H1 (cell line): ENCODE measurements at regions not wholly inside any gene's neighbourhood (a gene's known extent, or its start where the extent isn't known, plus 50 kb on each side); places are given as distances from the start of the nearest gene placed in this dataset.

Experiments
- CTCF ChIA-PET: fragments of 300-600 bp; sonication (Branson Sonifier 250); formaldehyde crosslinking; loops from one replicate; lab custom pipeline; 2021; ENCODE audit not compliant: partially characterized antibody; lab: Charles Lee
- POLR2A ChIA-PET: fragments of 300-600 bp; sonication (Branson Sonifier 250); formaldehyde crosslinking; loops from one replicate; lab custom pipeline; 2021; ENCODE audit warnings: inconsistent platforms; ENCODE audit not compliant: partially characterized antibody; lab: Charles Lee
- DNase-seq, 2 experiments: peaks; one replicate each; pipeline versions ENCODE4 v3.0.0 to v3.0.0-alpha.2; 2010 to 2022; ENCODE audit warnings: low spot score in 2 of 2, low read depth in 1 of 2, mixed read lengths in 1 of 2
- FAIRE-seq: peaks from 2 replicates; lab custom pipeline; 2011; peaks lifted over from hg19 to GRCh38; lab: Jason Lieb, UNC
- H2AFZ ChIP-seq: 2 replicates; pipeline ENCODE4 v1.8.1; 2012; ENCODE audit warnings: low read length, inconsistent platforms
- H2AK5ac ChIP-seq: 2 replicates; pipeline ENCODE4 v1.6.1; 2013; ENCODE audit warnings: low read depth, low read length
- H2BK120ac ChIP-seq: replicated peaks from 2 replicates; pipeline ENCODE3; 2013; ENCODE audit warnings: low read depth, low read length, inconsistent platforms
- H2BK12ac ChIP-seq: 2 replicates; pipeline ENCODE4 v1.6.1; 2013; ENCODE audit warnings: low read depth, low read length
- H2BK15ac ChIP-seq: 2 replicates; pipeline ENCODE4 v1.6.1; 2013; ENCODE audit warnings: low read length
- H2BK20ac ChIP-seq: 2 replicates; pipeline ENCODE4 v1.6.1; 2013; ENCODE audit warnings: low read length
- H2BK5ac ChIP-seq: 2 replicates; pipeline ENCODE4 v1.6.1; 2013; ENCODE audit warnings: low read depth, low read length
- H3K14ac ChIP-seq: 2 replicates; pipeline ENCODE4 v1.6.1; 2013; ENCODE audit warnings: inconsistent platforms; ENCODE audit not compliant: insufficient read length
- H3K18ac ChIP-seq: 2 replicates; pipeline ENCODE4 v1.6.1; 2013; ENCODE audit warnings: low read length; ENCODE audit errors: extremely low read depth
- H3K23ac ChIP-seq: 2 replicates; pipeline ENCODE4 v1.6.1; 2013; ENCODE audit warnings: inconsistent platforms; ENCODE audit not compliant: insufficient read length
- H3K23me2 ChIP-seq: 2 replicates; pipeline ENCODE4 v1.6.1; 2013; ENCODE audit warnings: low read depth, low read length
- H3K27ac ChIP-seq: 2 replicates; pipeline ENCODE4 v1.6.1; 2011; ENCODE audit warnings: low read depth, low read length, inconsistent platforms
- H3K27me3 ChIP-seq, 4 experiments: replicated peaks in 1 of 4; 1 replicate in 1 of 4; 2 replicates in 3 of 4; pipeline versions ENCODE4 v1.6.1 to v1.8.1; 2011 to 2013; ENCODE audit warnings: low read length in 3 of 4, mild to moderate bottlenecking in 3 of 4, inconsistent platforms in 2 of 4, mixed read lengths in 2 of 4, moderate library complexity in 1 of 4; ENCODE audit not compliant: control insufficient read depth in 3 of 4, insufficient read depth in 3 of 4; ENCODE audit errors: extremely low read depth in 1 of 4
- H3K36me3 ChIP-seq, 4 experiments: 2 replicates each; pipeline versions ENCODE4 v1.6.1 to v1.8.1; 2011 to 2013; ENCODE audit warnings: mild to moderate bottlenecking in 4 of 4, low read length in 3 of 4, moderate library complexity in 2 of 4, control low read depth in 1 of 4, inconsistent platforms in 1 of 4; ENCODE audit not compliant: insufficient read depth in 4 of 4, control insufficient read depth in 2 of 4
- H3K4ac ChIP-seq: replicated peaks from 2 replicates; pipeline ENCODE3; 2013; ENCODE audit warnings: low read length, low read depth, mixed read lengths, inconsistent platforms; ENCODE audit not compliant: insufficient read length
- H3K4me1 ChIP-seq, 4 experiments: replicated peaks in 1 of 4; 1 replicate in 1 of 4; 2 replicates in 3 of 4; pipeline versions ENCODE4 v1.6.1 to v1.8.1; 2011 to 2013; ENCODE audit warnings: low read length in 3 of 4, inconsistent platforms in 2 of 4, mixed read lengths in 1 of 4; ENCODE audit not compliant: insufficient read depth in 4 of 4, control insufficient read depth in 3 of 4
- H3K4me2 ChIP-seq, 2 experiments: 2 replicates each; pipeline versions ENCODE4 v1.6.1 to v1.8.1; 2011 to 2013; ENCODE audit warnings: low read depth in 2 of 2, low read length in 2 of 2, control low read depth in 1 of 2, inconsistent platforms in 1 of 2, mild to moderate bottlenecking in 1 of 2; ENCODE audit not compliant: insufficient read depth in 1 of 2
- H3K4me3 ChIP-seq, 4 experiments: fragments of 200-600, 300-600 bp in 1 of 4; sonication (generic), shearing (Covaris generic), sonication (Bioruptor Twin) in 1 of 4; 2 replicates each; pipeline versions ENCODE4 v1.5.1 to v1.8.1; 2011 to 2016; ENCODE audit warnings: low read length in 4 of 4, low read depth in 3 of 4, control low read depth in 2 of 4, inconsistent platforms in 2 of 4, mild to moderate bottlenecking in 2 of 4, mixed read lengths in 1 of 4, moderate library complexity in 1 of 4; ENCODE audit not compliant: insufficient read depth in 2 of 4; ENCODE audit errors: extremely low read depth in 1 of 4
- H3K56ac ChIP-seq: replicated peaks from 2 replicates; pipeline ENCODE3; 2013; ENCODE audit warnings: low read depth, mild to moderate bottlenecking, mixed read lengths, low read length, inconsistent platforms; ENCODE audit not compliant: insufficient read length
- H3K79me1 ChIP-seq: 2 replicates; pipeline ENCODE4 v1.6.1; 2013; ENCODE audit warnings: low read depth, low read length, control low read depth
- H3K79me2 ChIP-seq, 2 experiments: 2 replicates each; pipeline versions ENCODE4 v1.6.1 to v1.8.1; 2012 to 2013; ENCODE audit warnings: low read length in 2 of 2, mild to moderate bottlenecking in 2 of 2, inconsistent platforms in 1 of 2; ENCODE audit not compliant: insufficient read depth in 2 of 2, control insufficient read depth in 1 of 2
- H3K9ac ChIP-seq, 4 experiments: replicated peaks in 1 of 4; 1 replicate in 1 of 4; 2 replicates in 3 of 4; pipeline versions ENCODE4 v1.6.1 to v1.8.1; 2011 to 2013; ENCODE audit warnings: low read depth in 3 of 4, low read length in 3 of 4, control low read depth in 2 of 4, mild to moderate bottlenecking in 2 of 4, moderate library complexity in 2 of 4, inconsistent platforms in 1 of 4; ENCODE audit errors: extremely low read depth in 1 of 4
- H3K9me3 ChIP-seq, 2 experiments: 2 replicates each; pipeline versions ENCODE4 v1.6.1 to v1.8.1; 2012 to 2013; ENCODE audit warnings: mild to moderate bottlenecking in 2 of 2, moderate library complexity in 2 of 2, control low read depth in 1 of 2, inconsistent platforms in 1 of 2, low read depth in 1 of 2, low read length in 1 of 2, mixed read lengths in 1 of 2; ENCODE audit not compliant: insufficient read depth in 2 of 2
- H4K20me1 ChIP-seq, 2 experiments: replicated peaks in 1 of 2; 2 replicates each; pipeline versions ENCODE3 to v1.8.1; 2011 to 2013; ENCODE audit warnings: inconsistent platforms in 2 of 2, low read length in 2 of 2, mild to moderate bottlenecking in 1 of 2; ENCODE audit not compliant: insufficient read depth in 2 of 2, control insufficient read depth in 1 of 2
- H4K5ac ChIP-seq: 2 replicates; pipeline ENCODE4 v1.6.1; 2013; ENCODE audit warnings: low read length, low read depth, mixed read lengths, inconsistent platforms; ENCODE audit not compliant: insufficient read length
- H4K8ac ChIP-seq: 2 replicates; pipeline ENCODE4 v1.8.0; 2013; ENCODE audit warnings: mild to moderate bottlenecking, moderate library complexity, low read length, inconsistent platforms; ENCODE audit not compliant: insufficient read depth; ENCODE audit errors: extremely low read depth
- H4K91ac ChIP-seq: replicated peaks from 2 replicates; pipeline ENCODE3; 2013; ENCODE audit warnings: low read length, mixed read lengths, inconsistent platforms; ENCODE audit not compliant: insufficient read length
- ASH2L ChIP-seq: fragments of 200-600, 300-600 bp; sonication (generic); IDR thresholded peaks from one replicate; pipeline ENCODE4 v1.7.1; 2017; ENCODE audit warnings: low read length
- ATF2 ChIP-seq: IDR thresholded peaks from 2 replicates; pipeline ENCODE4 v1.6.1; 2012; ENCODE audit warnings: low read length, inconsistent platforms
- CHD1 ChIP-seq: IDR thresholded peaks from 2 replicates; pipeline ENCODE4 v1.6.1; 2012; ENCODE audit warnings: low read depth, low read length, improper control_type of control experiment
- CTCF ChIP-seq, 3 experiments: IDR thresholded peaks; 1 replicate in 2 of 3; 2 replicates in 1 of 3; pipeline versions ENCODE4 v1.5.1 to v1.6.1; 2011; ENCODE audit warnings: low read length in 3 of 3, mild to moderate bottlenecking in 3 of 3, inconsistent platforms in 2 of 3, low read depth in 1 of 3, moderate library complexity in 1 of 3; ENCODE audit not compliant: insufficient read depth in 1 of 3; ENCODE audit errors: control extremely low read depth in 1 of 3
- EP300 ChIP-seq, 2 experiments: IDR thresholded peaks; 1 replicate in 1 of 2; 2 replicates in 1 of 2; pipeline ENCODE4 v1.6.1; 2011 to 2012; ENCODE audit warnings: low read depth in 2 of 2, low read length in 2 of 2, mild to moderate bottlenecking in 2 of 2, borderline replicate concordance in 1 of 2, inconsistent platforms in 1 of 2, moderate library complexity in 1 of 2
- NRF1 ChIP-seq: IDR thresholded peaks from 2 replicates; pipeline ENCODE4 v1.6.1; 2011; ENCODE audit warnings: mild to moderate bottlenecking, low read depth, low read length, improper control_type of control experiment
- POLR2A ChIP-seq, 2 experiments: IDR thresholded peaks; 1 replicate in 1 of 2; 2 replicates in 1 of 2; pipeline ENCODE4 v1.6.1; 2011; ENCODE audit warnings: low read depth in 2 of 2, low read length in 2 of 2, mild to moderate bottlenecking in 2 of 2; ENCODE audit errors: control extremely low read depth in 1 of 2
- SAP30 ChIP-seq: fragments of 300-600 bp; sonication (generic); IDR thresholded peaks from 2 replicates; pipeline ENCODE4 v1.7.1; 2012; ENCODE audit warnings: low read length, moderate library complexity, mild to moderate bottlenecking, inconsistent platforms; ENCODE audit not compliant: insufficient read depth, insufficient replicate concordance
- SIRT6 ChIP-seq: IDR thresholded peaks from one replicate; pipeline ENCODE4 v1.7.1; 2012; ENCODE audit warnings: low read length, inconsistent platforms
- TAF1 ChIP-seq: IDR thresholded peaks from 2 replicates; pipeline ENCODE4 v1.6.1; 2011; ENCODE audit warnings: mild to moderate bottlenecking, low read depth, low read length
- ZNF274 ChIP-seq: IDR thresholded peaks from 2 replicates; pipeline ENCODE4 v1.7.0; 2012; ENCODE audit warnings: low read length, borderline replicate concordance; ENCODE audit errors: extremely low read depth
- whole genome bisulfite sequencing, 2 experiments: shearing (Covaris generic) in 1 of 2; methylation state at CpG; one replicate each; pipeline versions ENCODE4 v1.1.6 to v1.1.7; 2013 to 2015; ENCODE audit warnings: low lambda C conversion rate in 2 of 2, mixed read lengths in 2 of 2, inconsistent platforms in 1 of 2, low coverage in 1 of 2, missing lambda C conversion rate in 1 of 2; ENCODE audit not compliant: insufficient replicate concordance in 2 of 2, insufficient coverage in 1 of 2, insufficient read length in 1 of 2; ENCODE audit errors: extremely low coverage in 1 of 2, missing lambda C conversion rate in 1 of 2; 5-methylcytosine and 5-hydroxymethylcytosine counted together

GRCh38 chr1:177859572-177859971 lies 110.3 kb downstream of the SEC16B start:
- 81% methylated on average over 2 of the region's 2 CpGs; no CpG with 5 or more reads in 1 of the 2 experiments for WGBS, 2 experiments
- Histone ChIP-seq H2BK20ac (no peak overlapping the region), H3K36me3 (no peaks in the 10 kb centered on the region), H2BK5ac (no peak overlapping the region), H3K23ac (no peak overlapping the region), H3K56ac (no peak overlapping the region), H3K4ac (no peak overlapping the region), H3K27ac (no peak overlapping the region), H2BK12ac (no peak overlapping the region), H3K4me1 (no peaks in the 10 kb centered on the region), H3K14ac (no peak overlapping the region), H4K91ac (no peak overlapping the region), H4K8ac (no peak overlapping the region), H2BK15ac (no peak overlapping the region), H3K4me2 (no peak overlapping the region), H2AK5ac (no peak overlapping the region), H3K18ac (no peak overlapping the region), H4K5ac (no peak overlapping the region), H3K79me2 (no peaks in the 10 kb centered on the region), H3K9me3 (no peaks in the 10 kb centered on the region), H2BK120ac (no peak overlapping the region), H2AFZ (no peak overlapping the region), H3K79me1 (no peaks in the 10 kb centered on the region), H3K4me3 (no peak overlapping the region), H3K23me2 (no peaks in the 10 kb centered on the region), H3K27me3 (no peaks in the 10 kb centered on the region), H4K20me1 (no peaks in the 10 kb centered on the region), H3K9ac (no peak overlapping the region)
- ChIA-PET POLR2A (interaction anchor here (0.7 kb wide), 1 partner anchor 26 kb away, joined by 4 read pairs; no protein-coding TSS in a partner anchor), CTCF (interaction anchor here (1.4 kb wide), 1 partner anchor 24 kb away, joined by 4 read pairs; no protein-coding TSS in a partner anchor)
- FAIRE-seq (no peak), DNase-seq (no peak)
- TF ChIP-seq SIRT6, result no peak
- no peak for TF ChIP-seq CHD1
- no peak for TF ChIP-seq TAF1
- TF ChIP-seq NRF1, result no peak
- no peak for TF ChIP-seq SAP30
- TF ChIP-seq CTCF (IDR thresholded peaks at IDR 0.05; ENCODE audit: control extremely low read depth in 1 of 3, insufficient read depth in 1 of 3, low read depth in 1 of 3, low read length in 3 of 3), result no peak
- TF ChIP-seq ATF2, result no peak
- no peak for TF ChIP-seq ZNF274
- TF ChIP-seq ASH2L, result no peak
- TF ChIP-seq POLR2A (IDR thresholded peaks at IDR 0.05; ENCODE audit: control extremely low read depth in 1 of 2, low read depth in 2 of 2, low read length in 2 of 2), result no peak
- TF ChIP-seq EP300 (IDR thresholded peaks at IDR 0.05; ENCODE audit: borderline replicate concordance in 1 of 2, low read depth in 2 of 2, low read length in 2 of 2), result no peak
